GM21786 (cell line): ENCODE measurements at regions not wholly inside any gene's neighbourhood (a gene's known extent, or its start where the extent isn't known, plus 50 kb on each side); places are given as distances from the start of the nearest gene placed in this dataset.

Experiments used
- ATAC-seq: cut with Tn5 transposase; IDR thresholded peaks from one replicate; pipeline ENCODE4 v1.9.1; 2021; ENCODE audit not compliant: unreplicated experiment

DNA sequence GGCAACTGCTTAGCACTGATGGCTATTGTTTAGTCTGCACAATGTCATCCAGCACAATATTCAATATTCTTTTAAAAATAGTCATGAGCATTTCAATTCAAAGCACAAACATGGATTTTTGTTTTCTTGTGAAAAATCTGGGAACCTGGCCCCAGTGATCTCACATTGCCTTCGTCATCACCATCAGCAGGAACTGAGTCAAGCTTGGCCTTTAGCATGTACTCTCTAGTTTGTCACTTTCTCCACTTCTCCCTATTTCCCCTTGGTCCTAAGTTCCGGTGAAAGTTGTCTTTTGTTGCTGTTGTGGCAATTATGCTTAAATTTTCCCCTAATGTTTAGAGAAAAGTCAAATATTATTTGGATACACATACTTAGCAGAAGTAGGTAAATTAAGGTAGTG is 252.9 kb upstream of the SORCS1 start:
- no peak for ATAC-seq

GRCh38 chr10:107415446-107415845 is 250.9 kb upstream of the SORCS1 start:
- peak; percentile 47 for ATAC-seq

DNA sequence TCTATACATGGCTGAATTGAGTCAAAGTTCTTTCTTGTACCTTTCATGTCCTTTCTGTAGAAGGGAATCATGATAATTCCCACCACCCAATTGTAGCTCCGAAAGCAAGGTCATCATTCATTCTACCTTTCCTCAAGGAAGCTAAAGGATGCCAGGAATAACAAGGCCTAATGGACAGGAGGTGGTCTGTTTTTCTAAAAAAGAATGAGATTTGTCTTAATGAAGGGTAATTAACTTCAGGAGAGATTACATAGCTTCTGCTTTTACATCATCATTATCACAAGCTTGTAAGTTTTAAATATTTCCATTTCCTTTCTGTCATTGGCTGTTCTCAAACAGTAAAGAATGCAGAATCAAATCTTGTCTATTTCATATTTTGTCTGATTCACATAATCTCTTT is 249.5 kb upstream of the SORCS1 start:
- no peak for ATAC-seq

GRCh38 chr10:107409522-107409921 is 245.0 kb upstream of the SORCS1 start:
- peak; percentile 73 for ATAC-seq

GRCh38 chr10:107398115-107398514 is 233.6 kb upstream of the SORCS1 start:
- no peak for ATAC-seq

GRCh38 chr10:107391901-107392300 is 227.4 kb upstream of the SORCS1 start:
- ATAC-seq = no peak

DNA sequence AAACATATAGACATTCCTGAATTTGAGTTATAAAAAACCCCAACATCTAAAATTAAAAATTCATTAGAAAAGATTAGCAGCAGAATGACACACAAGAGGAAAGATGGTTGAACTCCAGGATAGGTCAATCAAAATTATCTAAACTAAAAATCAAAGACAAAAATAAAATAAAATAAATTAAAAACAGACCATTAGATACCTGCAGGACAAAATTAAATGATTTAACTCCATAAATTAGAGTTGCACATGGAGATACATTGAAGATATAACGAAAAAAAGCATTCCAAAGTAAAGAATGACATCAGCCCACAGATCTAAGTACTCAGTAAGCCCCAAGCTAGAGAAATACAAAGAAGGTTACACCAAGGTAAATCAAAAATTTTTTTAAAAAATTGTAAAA is 226.1 kb upstream of the SORCS1 start:
- ATAC-seq = no peak

GRCh38 chr10:107383357-107383756 is 218.9 kb upstream of the SORCS1 start:
- no peak for ATAC-seq

- no peak for ATAC-seq
Observed at GRCh38 chr10:107379601-107380000, 215.1 kb upstream of the SORCS1 start.

DNA sequence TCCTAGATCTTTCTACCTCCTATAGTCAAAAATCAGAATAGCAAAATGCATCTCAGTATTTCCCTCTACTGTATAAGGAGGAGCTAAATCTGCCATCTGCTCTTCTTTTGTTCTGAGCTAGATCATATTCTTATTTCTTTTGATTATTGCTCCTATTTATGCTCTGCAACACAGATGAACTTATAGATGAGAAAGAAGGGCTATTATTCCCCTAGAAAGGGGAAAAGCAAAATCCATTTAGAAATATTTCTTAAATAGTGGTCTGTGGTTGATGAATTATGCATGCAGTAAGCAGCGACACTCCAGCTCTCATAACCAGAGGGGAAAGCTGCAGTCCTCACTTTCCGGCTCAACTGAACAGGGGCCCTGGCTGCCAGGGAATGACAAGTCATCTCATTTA is 207.3 kb upstream of the SORCS1 start:
- no peak for ATAC-seq

DNA sequence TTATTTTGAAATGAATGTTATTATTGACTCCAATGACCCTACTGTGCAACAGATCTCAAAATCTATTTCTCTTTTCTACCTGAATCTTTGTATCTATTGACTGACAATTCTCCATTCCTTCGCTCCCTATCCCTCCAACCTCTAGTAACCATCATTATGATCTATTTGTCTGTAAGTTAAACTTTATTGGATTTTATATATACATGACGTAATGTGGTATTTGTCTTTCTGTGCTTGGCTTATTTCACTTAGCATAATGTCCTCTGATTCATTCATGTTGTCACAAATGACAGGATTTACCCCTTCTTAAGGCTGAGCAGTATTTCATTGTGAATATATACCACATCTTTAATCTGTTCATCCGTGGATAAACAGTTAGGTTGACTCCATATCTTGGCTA is 200.4 kb upstream of the SORCS1 start:
- ATAC-seq = no peak

GRCh38 chr10:107362306-107362705 is 197.8 kb upstream of the SORCS1 start:
- ATAC-seq = no peak

GRCh38 chr10:107357033-107357432 is 192.5 kb upstream of the SORCS1 start:
- no peak for ATAC-seq

DNA sequence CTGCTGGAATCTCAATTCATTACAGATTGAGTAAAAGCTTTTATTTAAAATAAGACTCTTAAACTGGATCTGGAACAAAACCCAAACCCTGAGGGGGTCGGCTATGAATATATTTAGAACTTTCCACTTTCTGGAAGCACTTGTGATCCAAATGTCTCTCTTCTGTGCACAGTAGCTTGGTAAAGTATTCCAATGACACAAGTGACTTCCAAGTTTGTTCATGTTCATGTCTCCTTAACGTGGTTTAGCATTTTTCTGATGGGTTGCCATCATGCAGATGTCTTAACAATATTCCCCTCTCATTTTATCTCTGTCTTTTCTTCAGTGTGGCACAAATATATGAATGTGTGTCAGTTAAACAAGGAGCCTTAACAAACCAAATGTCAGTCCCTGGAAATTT is 191.9 kb upstream of the SORCS1 start:
- ATAC-seq = no peak

DNA sequence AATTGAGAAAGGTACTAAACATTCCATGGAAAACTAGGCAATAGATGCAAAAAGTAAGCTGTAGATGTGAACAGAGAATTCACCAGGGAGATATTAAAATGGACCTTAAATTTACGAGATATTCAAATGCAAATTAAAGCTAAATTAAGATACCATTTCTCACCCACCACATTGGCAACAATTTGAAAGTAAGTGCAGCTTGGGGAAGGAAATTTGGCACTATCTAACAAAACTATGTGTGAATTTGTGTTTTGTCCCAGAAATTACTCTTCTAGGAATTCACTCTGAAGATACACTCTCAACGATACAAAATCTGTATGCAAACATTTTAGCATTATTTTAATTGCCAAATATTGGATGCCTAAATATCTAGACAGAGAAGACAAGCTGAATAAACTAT is 178.2 kb upstream of the SORCS1 start:
- no peak for ATAC-seq

DNA sequence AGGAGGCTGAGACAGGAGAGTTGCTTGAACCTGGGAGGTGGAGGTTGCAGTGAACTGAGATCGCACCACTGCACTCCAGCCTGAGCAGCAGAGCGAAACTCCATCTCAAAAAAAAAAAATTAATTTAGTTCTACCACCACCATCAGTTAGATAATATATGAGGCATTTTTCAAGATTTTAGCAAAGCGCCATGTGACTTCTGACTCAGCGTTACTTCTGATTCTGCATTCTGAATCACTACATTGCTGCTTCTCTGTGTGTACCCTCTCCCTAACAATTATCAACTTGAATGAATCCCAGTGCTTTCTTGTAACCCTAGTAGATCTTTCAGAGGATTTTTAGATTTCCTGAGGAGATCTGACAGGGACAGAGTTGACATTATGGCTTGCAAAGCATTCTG is 176.8 kb upstream of the SORCS1 start:
- ATAC-seq = no peak

- ATAC-seq = no peak
Observed at GRCh38 chr10:107340326-107340725, 175.8 kb upstream of the SORCS1 start.

GRCh38 chr10:107336061-107336460 is 171.6 kb upstream of the SORCS1 start:
- ATAC-seq = no peak

GRCh38 chr10:107317592-107317991 is 153.1 kb upstream of the SORCS1 start:
- no peak for ATAC-seq

- ATAC-seq = no peak
Observed at GRCh38 chr10:107303203-107303602, 138.7 kb upstream of the SORCS1 start.

- no peak for ATAC-seq
Observed at GRCh38 chr10:107299606-107300005, 135.1 kb upstream of the SORCS1 start.

- no peak for ATAC-seq
Observed at GRCh38 chr10:107284187-107284586, 119.7 kb upstream of the SORCS1 start.

DNA sequence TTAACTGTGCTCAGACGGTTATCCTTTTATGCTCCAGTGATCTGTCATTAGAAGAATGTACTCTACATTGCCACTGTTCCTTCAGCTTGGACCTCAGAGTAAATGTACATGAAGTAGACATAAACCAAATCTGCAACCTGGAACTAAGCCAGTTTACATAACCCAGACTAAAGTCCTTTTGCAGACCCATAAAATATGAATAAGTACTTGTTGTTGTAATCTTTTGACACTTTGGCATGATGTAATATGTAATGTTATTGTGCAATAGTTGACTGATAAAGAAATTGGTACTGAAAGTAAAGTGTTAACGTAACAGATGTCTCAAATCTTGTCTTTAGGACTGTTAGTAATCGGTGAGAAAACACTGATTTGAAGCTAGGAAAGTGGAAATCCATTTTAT is 115.8 kb upstream of the SORCS1 start:
- no peak for ATAC-seq

GRCh38 chr10:107277591-107277990 is 113.1 kb upstream of the SORCS1 start:
- ATAC-seq = no peak
